Astrocyte of the cerebellum (primary cell): ENCODE measurements at regions not wholly inside any gene's neighbourhood (a gene's known extent, or its start where the extent isn't known, plus 50 kb on each side); places are given as distances from the start of the nearest gene placed in this dataset.

ENCODE experiments used
- DNase-seq: peaks from one replicate; pipeline ENCODE4 v3.0.0-alpha.2; 2011; ENCODE audit warnings: low read depth
- H3K4me3 ChIP-seq: 2 replicates; pipeline ENCODE4 v1.5.1; 2011; ENCODE audit warnings: mild to moderate bottlenecking, low read depth, low read length, moderate library complexity
- in situ Hi-C: cut with HindIII; loops from 2 replicates; pipeline ENCODE4 v1.10.0; 2017; ENCODE audit warnings: low sequenced_read_pairs
- TF ChIP-seq, protein P1 (sequence below): IDR thresholded peaks from 2 replicates; pipeline ENCODE4 v1.5.1; 2012; ENCODE audit warnings: low read length, low read depth, moderate library complexity, mild to moderate bottlenecking; ENCODE audit errors: missing control alignments

DNA sequence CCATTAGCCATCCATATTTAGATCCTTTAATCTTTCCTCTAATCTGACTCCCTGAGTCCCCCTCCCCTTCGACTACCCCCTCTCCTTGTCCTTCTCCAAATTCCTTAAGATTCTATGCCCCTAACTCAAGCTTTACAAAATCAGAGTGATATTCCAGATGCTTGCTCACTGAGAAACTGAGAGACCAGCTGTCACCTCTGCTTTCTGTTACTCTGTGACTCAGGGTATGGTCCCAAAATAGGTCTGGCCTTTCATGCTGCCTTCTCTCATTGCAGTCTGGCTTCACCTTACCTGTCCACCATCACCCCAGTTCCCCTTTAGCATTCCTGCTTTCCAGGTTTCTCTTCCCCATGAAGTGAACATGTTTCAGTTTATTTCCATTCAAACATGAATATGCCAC is 383.3 kb upstream of the SLC30A5 start:
- H3K4me3 ChIP-seq: no peak overlapping the region
- DNase-seq: no peak
- in situ Hi-C loops: no loop called here
- TF ChIP-seq, protein P1, sequence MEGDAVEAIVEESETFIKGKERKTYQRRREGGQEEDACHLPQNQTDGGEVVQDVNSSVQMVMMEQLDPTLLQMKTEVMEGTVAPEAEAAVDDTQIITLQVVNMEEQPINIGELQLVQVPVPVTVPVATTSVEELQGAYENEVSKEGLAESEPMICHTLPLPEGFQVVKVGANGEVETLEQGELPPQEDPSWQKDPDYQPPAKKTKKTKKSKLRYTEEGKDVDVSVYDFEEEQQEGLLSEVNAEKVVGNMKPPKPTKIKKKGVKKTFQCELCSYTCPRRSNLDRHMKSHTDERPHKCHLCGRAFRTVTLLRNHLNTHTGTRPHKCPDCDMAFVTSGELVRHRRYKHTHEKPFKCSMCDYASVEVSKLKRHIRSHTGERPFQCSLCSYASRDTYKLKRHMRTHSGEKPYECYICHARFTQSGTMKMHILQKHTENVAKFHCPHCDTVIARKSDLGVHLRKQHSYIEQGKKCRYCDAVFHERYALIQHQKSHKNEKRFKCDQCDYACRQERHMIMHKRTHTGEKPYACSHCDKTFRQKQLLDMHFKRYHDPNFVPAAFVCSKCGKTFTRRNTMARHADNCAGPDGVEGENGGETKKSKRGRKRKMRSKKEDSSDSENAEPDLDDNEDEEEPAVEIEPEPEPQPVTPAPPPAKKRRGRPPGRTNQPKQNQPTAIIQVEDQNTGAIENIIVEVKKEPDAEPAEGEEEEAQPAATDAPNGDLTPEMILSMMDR: no peak

- TF ChIP-seq, protein P1: no peak
- no peak overlapping the region for H3K4me3 ChIP-seq
- in situ Hi-C loops: no loop called here
- DNase-seq: no peak
These were observed 382.3 kb upstream of the SLC30A5 start for GRCh38 chr5:68711293-68712200.

DNA sequence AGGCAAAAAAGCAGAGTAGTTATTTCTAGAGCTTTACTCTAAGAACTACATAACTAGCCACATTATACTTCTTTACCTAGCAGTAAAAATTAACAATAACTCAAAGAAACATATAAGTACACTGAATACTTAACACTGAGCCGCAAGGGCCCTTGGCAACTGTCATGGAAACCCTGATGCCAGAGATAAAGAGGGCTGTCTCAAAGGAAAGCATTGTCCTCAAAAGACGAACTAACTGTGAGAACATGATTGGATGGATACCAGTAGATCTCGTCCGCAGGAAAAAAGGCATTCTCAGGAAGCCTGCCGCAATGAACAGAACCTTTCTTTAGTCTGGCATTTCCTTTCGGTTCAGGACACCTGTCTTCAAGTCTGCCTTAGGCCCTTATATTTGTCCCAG is 379.0 kb upstream of the SLC30A5 start:
- TF ChIP-seq, protein P1: no peak
- in situ Hi-C loops: no loop called here
- no peak overlapping the region for H3K4me3 ChIP-seq
- no peak for DNase-seq

GRCh38 chr5:68720884-68721610 is 372.8 kb upstream of the SLC30A5 start:
- in situ Hi-C loops: no loop called here
- TF ChIP-seq, protein P1: no peak
- no peak overlapping the region for H3K4me3 ChIP-seq
- DNase-seq: no peak

GRCh38 chr5:68722357-68722756 is 371.5 kb upstream of the SLC30A5 start:
- no peak overlapping the region for H3K4me3 ChIP-seq
- TF ChIP-seq, protein P1: no peak
- DNase-seq: no peak
- in situ Hi-C loops: no loop called here

- DNase-seq: no peak
- TF ChIP-seq, protein P1: no peak
- no peak overlapping the region for H3K4me3 ChIP-seq
- in situ Hi-C loops: no loop called here
These were observed 367.7 kb upstream of the SLC30A5 start for GRCh38 chr5:68725905-68726683.
